B cell (primary cell): ENCODE measurements at regions not wholly inside any gene's neighbourhood (a gene's known extent, or its start where the extent isn't known, plus 50 kb on each side); places are given as distances from the start of the nearest gene placed in this dataset.

Experiments used
- ATAC-seq: fragments of 200-7000 bp; cut with Tn5 transposase; one replicate; pipeline ENCODE4 v1.10.0; 2021; ENCODE audit warnings: low read depth, mild to moderate bottlenecking, moderate number of reproducible peaks, moderate library complexity
- CTCF ChIA-PET: fragments of 350-600 bp; sonication (Branson Sonifier 250); formaldehyde crosslinking; loops from one replicate; lab custom pipeline; 2021; ENCODE audit warnings: antibody characterized with exemption, inconsistent platforms; lab: Charles Lee
- POLR2A ChIA-PET: fragments of 350-600 bp; sonication (Branson Sonifier 250); formaldehyde crosslinking; loops from one replicate; lab custom pipeline; 2021; ENCODE audit warnings: antibody characterized with exemption; lab: Charles Lee
- DNase-seq: peaks from one replicate; pipeline ENCODE4 v3.0.0; 2013
- H2AFZ ChIP-seq: 2 replicates; pipeline ENCODE4 v1.6.1; 2012; ENCODE audit warnings: mild to moderate bottlenecking, low read depth, low read length; ENCODE audit not compliant: insufficient read depth, poor library complexity, severe bottlenecking
- H3K27ac ChIP-seq, 2 donors: 1 replicate in 1 of 2; 2 replicates in 1 of 2; pipeline ENCODE4 v1.5.1; 2012 to 2013; ENCODE audit warnings: low read length in 2 of 2, mild to moderate bottlenecking in 2 of 2, moderate library complexity in 1 of 2
- H3K27me3 ChIP-seq, 4 experiments: fragments of 200-600 bp in 1 of 4; sonication (generic) in 1 of 4; replicated peaks in 1 of 4; 1 replicate in 2 of 4; 2 replicates in 2 of 4; pipeline versions ENCODE4 v1.6.1 to v1.7.0; 2013 to 2016; ENCODE audit warnings: low read length in 3 of 4, mild to moderate bottlenecking in 2 of 4, mixed read lengths in 1 of 4, moderate library complexity in 1 of 4; ENCODE audit not compliant: insufficient read depth in 4 of 4, control insufficient read depth in 3 of 4; ENCODE audit errors: control extremely low read depth in 1 of 4
- H3K36me3 ChIP-seq, 2 experiments: replicated peaks in 1 of 2; 1 replicate in 1 of 2; 2 replicates in 1 of 2; pipeline versions ENCODE4 v1.6.1 to v1.7.1; 2013; ENCODE audit warnings: low read length in 1 of 2; ENCODE audit not compliant: insufficient read depth in 2 of 2, control insufficient read depth in 1 of 2; ENCODE audit errors: control extremely low read depth in 1 of 2, extremely low read depth in 1 of 2
- H3K4me1 ChIP-seq, 2 donors: fragments of 200-600 bp in 1 of 2; sonication (generic) in 1 of 2; 1 replicate in 1 of 2; 2 replicates in 1 of 2; pipeline versions ENCODE4 v1.5.1 to v1.6.1; 2013 to 2017; ENCODE audit warnings: low read length in 2 of 2; ENCODE audit not compliant: control insufficient read depth in 2 of 2, insufficient read depth in 2 of 2
- H3K4me2 ChIP-seq: replicated peaks from 2 replicates; pipeline ENCODE3; 2012; ENCODE audit warnings: mild to moderate bottlenecking, low read depth, low read length; ENCODE audit not compliant: poor library complexity, severe bottlenecking
- H3K4me3 ChIP-seq, 5 experiments: fragments of 200-600 bp in 1 of 5; sonication (generic) in 1 of 5; 1 replicate in 3 of 5; 2 replicates in 2 of 5; pipeline versions ENCODE4 v1.5.1 to v1.7.0; 2011 to 2016; ENCODE audit warnings: low read length in 4 of 5, mild to moderate bottlenecking in 4 of 5, low read depth in 2 of 5, control low read depth in 1 of 5, moderate library complexity in 1 of 5; ENCODE audit not compliant: insufficient read depth in 1 of 5; ENCODE audit errors: control extremely low read depth in 1 of 5, extremely low read depth in 1 of 5
- H3K79me2 ChIP-seq: fragments of 200-600 bp; sonication (generic); one replicate; pipeline ENCODE4 v1.6.0; 2016; ENCODE audit warnings: low read length; ENCODE audit not compliant: control insufficient read depth, insufficient read depth
- H3K9ac ChIP-seq: fragments of 200-600 bp; sonication (generic); 2 replicates; pipeline ENCODE4 v1.6.1; 2017; ENCODE audit warnings: mild to moderate bottlenecking, low read length, moderate library complexity
- H3K9me3 ChIP-seq, 3 donors: one replicate each; pipeline versions ENCODE4 v1.6.1 to v1.7.1; 2013; ENCODE audit warnings: low read length in 2 of 3; ENCODE audit not compliant: control insufficient read depth in 2 of 3, insufficient read depth in 1 of 3; ENCODE audit errors: control extremely low read depth in 1 of 3
- H4K20me1 ChIP-seq: 2 replicates; pipeline ENCODE4 v1.6.0; 2012; ENCODE audit warnings: mild to moderate bottlenecking, low read length; ENCODE audit not compliant: insufficient read depth, control insufficient read depth, poor library complexity, severe bottlenecking
- H3K27ac Mint-ChIP-seq: one replicate; pipeline ENCODE4 v1.8.0; 2021; ENCODE audit warnings: mixed read lengths
- H3K27me3 Mint-ChIP-seq: one replicate; pipeline ENCODE4 v1.8.0; 2021; ENCODE audit warnings: mixed read lengths
- H3K4me1 Mint-ChIP-seq: one replicate; pipeline ENCODE4 v1.8.0; 2021; ENCODE audit warnings: mixed read lengths
- H3K4me3 Mint-ChIP-seq: one replicate; pipeline ENCODE4 v1.8.0; 2021; ENCODE audit warnings: mixed read lengths
- H3K9me3 Mint-ChIP-seq: one replicate; pipeline ENCODE4 v1.8.0; 2022; ENCODE audit warnings: mixed read lengths; ENCODE audit not compliant: insufficient read depth
- CTCF ChIP-seq: fragments of 200-600 bp; IDR thresholded peaks from one replicate; pipeline ENCODE4 v1.8.0; 2022; ENCODE audit warnings: antibody characterized with exemption, mild to moderate bottlenecking
- EZH2 ChIP-seq: IDR thresholded peaks from 2 replicates; pipeline ENCODE4 v1.6.1; 2012; ENCODE audit warnings: borderline replicate concordance, low read depth, mild to moderate bottlenecking, moderate library complexity, low read length; ENCODE audit not compliant: insufficient read depth, poor library complexity, severe bottlenecking
- WGBS: methylation state at CpG from one replicate; pipeline ENCODE4 v1.1.5; 2013; ENCODE audit warnings: missing lambda C conversion rate; ENCODE audit not compliant: insufficient coverage; 5-methylcytosine and 5-hydroxymethylcytosine counted together
- intact Hi-C: fragments of 100-400 bp; cut with micrococcal nuclease; formaldehyde crosslinking; loops from one replicate; pipeline ENCODE4 v1.10.0; 2022

- H3K27ac ChIP-seq: no peak overlapping the region
- no peak overlapping the region for H3K4me3 ChIP-seq
- no peak for ATAC-seq
- H4K20me1 ChIP-seq: no peaks in the 10 kb centered on the region
- no peak overlapping the region for H3K9ac ChIP-seq
- POLR2A ChIA-PET: no interaction called here
- TF ChIP-seq EZH2 (no peak), CTCF (no peak)
- H3K4me1 Mint-ChIP-seq: no peaks in the 10 kb centered on the region
- H3K9me3 ChIP-seq: no peaks in the 10 kb centered on the region
- peaks cover 0 to 12% (median 0%) of the 10 kb centered on the region in 4 experiments for H3K27me3 ChIP-seq
- intact Hi-C loops: no loop called here
- DNase-seq: no peak
- no peak overlapping the region for H3K4me3 Mint-ChIP-seq
- H3K27me3 Mint-ChIP-seq: peaks cover 15% of the 10 kb centered on the region
- CTCF ChIA-PET: no interaction called here
- no peaks in the 10 kb centered on the region for H3K9me3 Mint-ChIP-seq
- H3K4me1 ChIP-seq: no peaks in the 10 kb centered on the region
- WGBS: 98% methylated on average over 12 of the region's 15 CpGs
- H3K36me3 ChIP-seq: no peaks in the 10 kb centered on the region
- no peak overlapping the region for H2AFZ ChIP-seq
- H3K27ac Mint-ChIP-seq: no peak overlapping the region
- no peak overlapping the region for H3K4me2 ChIP-seq
- no peaks in the 10 kb centered on the region for H3K79me2 ChIP-seq
These were observed 79.0 kb upstream of the MEDAG start for GRCh38 chr13:30826911-30827577.

- Histone ChIP-seq H3K9ac (no peak overlapping the region), H4K20me1 (no peaks in the 10 kb centered on the region), H3K4me2 (no peak overlapping the region), H3K4me1 (no peaks in the 10 kb centered on the region), H3K9me3 (no peaks in the 10 kb centered on the region), H3K27me3 (peaks cover 0 to 12% (median 0%) of the 10 kb centered on the region in 4 experiments), H3K4me3 (no peak overlapping the region), H2AFZ (no peak overlapping the region), H3K27ac (no peak overlapping the region), H3K79me2 (no peaks in the 10 kb centered on the region), H3K36me3 (no peaks in the 10 kb centered on the region)
- 93% methylated on average over 2 of the region's 3 CpGs for WGBS
- peaks cover 14% of the 10 kb centered on the region for H3K27me3 Mint-ChIP-seq
- H3K4me3 Mint-ChIP-seq: no peak overlapping the region
- POLR2A ChIA-PET: no interaction called here
- H3K4me1 Mint-ChIP-seq: no peaks in the 10 kb centered on the region
- no peak for TF ChIP-seq EZH2
- no peak for TF ChIP-seq CTCF
- no peak for DNase-seq
- H3K9me3 Mint-ChIP-seq: no peaks in the 10 kb centered on the region
- H3K27ac Mint-ChIP-seq: no peak overlapping the region
- no peak for ATAC-seq
- intact Hi-C loops: no loop called here
- CTCF ChIA-PET: no interaction called here
These were observed 78.5 kb upstream of the MEDAG start for GRCh38 chr13:30827578-30827925.
